ENCODE measurements at regions not wholly inside any gene's neighbourhood (a gene's known extent, or its start where the extent isn't known, plus 50 kb on each side); places are given as distances from the start of the nearest gene placed in this dataset.
"Not testable (repeated sequence)": the region's sequence is repeated elsewhere in the genome, so short reads cannot be mapped to it uniquely, and the experiment has no call there.

- TF ChIP-seq ZNF646 (CRISPR knock-in tag; IDR thresholded peaks at IDR 0.05), result no peak
- no peak for TF ChIP-seq SOX13 (IDR thresholded peaks at IDR 0.05)
- TF ChIP-seq SOX13 (CRISPR knock-in tag; conservative IDR thresholded peaks at IDR 0.05 in 1 of 2, IDR thresholded peaks at IDR 0.05 in 1 of 2), result no peak
These were observed 110.8 kb upstream of the RUNX1 start (continued) for GRCh38 chr21:35159881-35160280.

DNA sequence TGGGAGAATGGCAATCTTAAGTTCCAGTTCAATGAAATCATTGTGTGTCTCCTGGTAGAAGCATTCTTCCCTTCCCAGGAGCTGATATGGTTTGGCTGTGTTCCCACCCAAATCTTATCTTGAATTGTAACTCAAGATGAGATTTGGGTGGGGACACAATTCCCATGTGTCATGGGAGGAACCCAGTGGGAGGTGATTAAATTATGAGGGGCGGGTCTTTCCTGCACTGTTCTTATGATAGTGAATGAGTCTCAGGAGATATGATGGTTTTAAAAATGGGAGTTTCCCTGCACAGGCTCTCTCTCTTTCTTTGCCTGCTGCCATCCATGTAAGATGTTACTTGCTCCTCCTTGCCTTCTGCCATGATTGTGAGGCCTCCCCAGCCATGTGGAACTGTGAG, 108.3 kb upstream of the RUNX1 start:
- 0% methylated on average over 1 of the region's 1 CpG for WGBS (ENCODE audit: low lambda C conversion rate)
- BruUV-seq (replicated peaks); H3K79me2 ChIP-seq (ENCODE audit: insufficient read depth, low read length); H3K4me1 ChIP-seq (ENCODE audit: insufficient read depth, low read length); H3K9ac ChIP-seq (ENCODE audit: insufficient read depth, low read depth, low read length); DNase-seq (ENCODE audit: low spot score); ATAC-seq; H3K36me3 ChIP-seq (replicated peaks in 1 of 2; ENCODE audit: control insufficient read depth in 1 of 2, insufficient read depth in 2 of 2, low read length in 2 of 2); H3K27me3 ChIP-seq (ENCODE audit: control insufficient read depth in 1 of 2, insufficient read depth in 2 of 2, low read length in 2 of 2); in situ Hi-C loops (cut with HindIII; ENCODE audit: extremely low pct_ligation_motif_present, low pct_unique_long_range_greater_than_20kb); H3K4me3 ChIP-seq (replicated peaks in 1 of 3; ENCODE audit: insufficient read depth in 1 of 3, low read depth in 2 of 3, low read length in 3 of 3); H2AFZ ChIP-seq (ENCODE audit: low read length); H3K9me3 ChIP-seq (ENCODE audit: low read length); H4K20me1 ChIP-seq (ENCODE audit: insufficient read depth, low read length); H3K27ac ChIP-seq (ENCODE audit: extremely low read length, insufficient read depth, low read length); FAIRE-seq; intact Hi-C loops (cut with micrococcal nuclease; ENCODE audit: unreplicated experiment); CTCF ChIA-PET (ENCODE audit: low intra/inter-chr PET ratio, low total read pairs); POLR2A ChIA-PET; H3K4me2 ChIP-seq (ENCODE audit: low read depth, low read length): not testable (repeated sequence)

Measured in HepG2 (cell line).